ACC112 (cell line): ENCODE measurements at regions not wholly inside any gene's neighbourhood (a gene's known extent, or its start where the extent isn't known, plus 50 kb on each side); places are given as distances from the start of the nearest gene placed in this dataset.

Source experiments
- H2AFZ ChIP-seq: fragments of 200-600 bp; sonication (generic); one replicate; pipeline ENCODE4 v1.6.0; 2017; ENCODE audit warnings: antibody characterized with exemption, low read length; ENCODE audit not compliant: unreplicated experiment
- H3K27ac ChIP-seq: fragments of 200-600 bp; sonication (generic); 2 replicates; pipeline ENCODE4 v1.5.1; 2014; ENCODE audit warnings: low read depth, mild to moderate bottlenecking, antibody characterized with exemption, low read length, moderate library complexity
- H3K27me3 ChIP-seq: fragments of 200-600 bp; sonication (generic); 2 replicates; pipeline ENCODE4 v1.6.1; 2014; ENCODE audit warnings: mild to moderate bottlenecking, antibody characterized with exemption, low read length, moderate library complexity, mixed read lengths; ENCODE audit not compliant: insufficient read depth
- H3K36me3 ChIP-seq: fragments of 200-600 bp; sonication (generic); 2 replicates; pipeline ENCODE4 v1.6.1; 2016; ENCODE audit warnings: mild to moderate bottlenecking, antibody characterized with exemption, low read length, moderate library complexity, mixed read lengths; ENCODE audit not compliant: insufficient read depth
- H3K4me1 ChIP-seq: fragments of 200-600 bp; sonication (generic); one replicate; pipeline ENCODE4 v1.6.1; 2016; ENCODE audit warnings: low read length, mixed read lengths; ENCODE audit not compliant: insufficient read depth, unreplicated experiment, control insufficient read depth
- H3K4me3 ChIP-seq: fragments of 200-600 bp; sonication (generic); 2 replicates; pipeline ENCODE4 v1.5.1; 2014; ENCODE audit warnings: mild to moderate bottlenecking, low read depth, low read length
- H3K79me2 ChIP-seq: fragments of 200-600 bp; sonication (generic); one replicate; pipeline ENCODE4 v1.6.0; 2016; ENCODE audit warnings: low read length; ENCODE audit not compliant: control insufficient read depth, unreplicated experiment, insufficient read depth

- Histone ChIP-seq H2AFZ (peak overlapping the region; percentile 24), H3K27ac (no peak overlapping the region), H3K27me3 (no peaks in the 10 kb centered on the region), H3K36me3 (no peaks in the 10 kb centered on the region), H3K4me1 (peaks cover 9% of the 10 kb centered on the region), H3K4me3 (no peak overlapping the region), H3K79me2 (no peaks in the 10 kb centered on the region)
Measured at GRCh38 chr4:34108391-34108790, 2135.9 kb downstream of the ARAP2 start.

- Histone ChIP-seq H2AFZ (no peak overlapping the region), H3K27me3 (no peaks in the 10 kb centered on the region), H3K79me2 (no peaks in the 10 kb centered on the region), H3K27ac (no peak overlapping the region), H3K36me3 (no peaks in the 10 kb centered on the region), H3K4me1 (no peaks in the 10 kb centered on the region), H3K4me3 (no peak overlapping the region)
Measured at GRCh38 chr4:34112573-34112972, 2131.7 kb downstream of the ARAP2 start.

- Histone ChIP-seq H3K36me3 (no peaks in the 10 kb centered on the region), H3K4me1 (no peaks in the 10 kb centered on the region), H3K27me3 (no peaks in the 10 kb centered on the region), H2AFZ (no peak overlapping the region), H3K27ac (no peak overlapping the region), H3K4me3 (no peak overlapping the region), H3K79me2 (no peaks in the 10 kb centered on the region)
Measured at GRCh38 chr4:34138385-34138784, 2105.9 kb downstream of the ARAP2 start.

DNA sequence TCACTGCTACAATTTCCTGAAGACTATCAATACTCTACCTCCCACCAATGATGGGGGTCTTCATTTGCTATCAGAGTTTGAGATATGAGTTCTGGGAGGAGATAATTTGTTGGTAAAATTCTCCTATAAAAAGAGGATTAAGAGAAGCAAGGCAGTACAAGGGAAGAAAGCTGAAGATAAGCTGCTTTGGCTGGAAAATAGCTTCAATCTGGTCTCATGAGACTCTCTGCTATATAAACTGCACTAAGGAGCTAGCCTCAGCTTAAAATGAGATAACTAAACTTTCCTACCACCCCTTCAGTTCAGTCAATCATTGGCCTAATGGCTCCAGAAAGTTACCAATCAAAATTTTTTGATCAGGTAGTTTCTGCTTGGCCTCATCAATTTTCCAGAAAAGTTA is 2105.0 kb downstream of the ARAP2 start:
- Histone ChIP-seq H3K27ac (no peak overlapping the region), H3K4me1 (no peaks in the 10 kb centered on the region), H3K36me3 (no peaks in the 10 kb centered on the region), H3K79me2 (no peaks in the 10 kb centered on the region), H2AFZ (no peak overlapping the region), H3K27me3 (no peaks in the 10 kb centered on the region), H3K4me3 (no peak overlapping the region)

- no peaks in the 10 kb centered on the region for H3K36me3 ChIP-seq
- peak overlapping the region; percentile 25 for H2AFZ ChIP-seq
- no peak overlapping the region for H3K27ac ChIP-seq
- no peak overlapping the region for H3K4me3 ChIP-seq
- H3K4me1 ChIP-seq = peaks cover 9% of the 10 kb centered on the region
- no peaks in the 10 kb centered on the region for H3K79me2 ChIP-seq
- H3K27me3 ChIP-seq = no peaks in the 10 kb centered on the region
Measured at GRCh38 chr4:34148322-34148908, 2095.9 kb downstream of the ARAP2 start.

- H3K79me2 ChIP-seq = no peaks in the 10 kb centered on the region
- H3K4me1 ChIP-seq = peaks cover 4% of the 10 kb centered on the region
- H3K4me3 ChIP-seq = no peak overlapping the region
- no peak overlapping the region for H3K27ac ChIP-seq
- no peak overlapping the region for H2AFZ ChIP-seq
- no peaks in the 10 kb centered on the region for H3K36me3 ChIP-seq
- no peaks in the 10 kb centered on the region for H3K27me3 ChIP-seq
Measured at GRCh38 chr4:34157547-34157946, 2086.8 kb downstream of the ARAP2 start.

DNA sequence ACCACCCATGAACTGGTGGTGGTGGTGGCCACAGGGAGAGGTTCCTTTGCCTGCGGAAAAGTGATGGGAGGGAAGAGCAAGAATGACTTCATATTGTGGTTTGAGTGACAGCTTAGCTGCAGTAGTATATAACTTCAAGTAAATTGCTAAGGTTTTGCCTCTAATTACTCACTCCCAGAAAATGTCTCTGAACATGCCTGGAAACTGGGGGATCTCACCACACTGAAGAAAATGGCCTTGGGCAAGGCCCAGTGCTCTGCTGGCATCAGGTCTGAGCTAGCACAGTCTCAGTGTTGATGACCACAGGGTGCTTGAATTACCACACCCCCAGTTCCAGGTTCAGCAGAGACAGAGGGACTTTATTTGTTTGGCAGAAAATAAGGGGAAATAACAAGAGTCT is 2085.4 kb downstream of the ARAP2 start:
- Histone ChIP-seq H3K27me3 (no peaks in the 10 kb centered on the region), H3K27ac (no peak overlapping the region), H2AFZ (no peak overlapping the region), H3K4me1 (peaks cover 4% of the 10 kb centered on the region), H3K4me3 (no peak overlapping the region), H3K79me2 (no peaks in the 10 kb centered on the region), H3K36me3 (no peaks in the 10 kb centered on the region)

DNA sequence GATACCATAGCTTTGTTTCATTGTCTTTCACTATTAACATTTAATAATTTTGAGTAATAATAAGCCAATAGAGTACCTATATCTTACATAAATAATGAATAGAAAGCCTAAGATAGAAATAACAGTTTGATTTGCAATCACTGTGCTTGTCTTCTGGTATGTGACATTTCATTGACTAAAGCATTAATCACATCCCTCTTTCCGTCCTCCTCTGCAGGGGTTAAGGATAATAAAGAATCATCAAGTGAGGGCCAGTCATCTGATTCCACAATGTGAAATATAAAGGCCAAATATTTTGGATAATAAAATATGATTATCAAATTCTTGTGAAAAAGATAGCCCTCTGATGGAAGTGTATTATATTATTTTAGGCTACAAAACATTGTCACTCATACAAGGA is 2073.4 kb downstream of the ARAP2 start:
- Histone ChIP-seq H3K79me2 (no peaks in the 10 kb centered on the region), H3K27ac (peak overlapping the region; percentile 82), H2AFZ (peak overlapping the region; percentile 12), H3K4me3 (no peak overlapping the region), H3K36me3 (no peaks in the 10 kb centered on the region), H3K4me1 (peaks cover 19% of the 10 kb centered on the region), H3K27me3 (no peaks in the 10 kb centered on the region)

DNA sequence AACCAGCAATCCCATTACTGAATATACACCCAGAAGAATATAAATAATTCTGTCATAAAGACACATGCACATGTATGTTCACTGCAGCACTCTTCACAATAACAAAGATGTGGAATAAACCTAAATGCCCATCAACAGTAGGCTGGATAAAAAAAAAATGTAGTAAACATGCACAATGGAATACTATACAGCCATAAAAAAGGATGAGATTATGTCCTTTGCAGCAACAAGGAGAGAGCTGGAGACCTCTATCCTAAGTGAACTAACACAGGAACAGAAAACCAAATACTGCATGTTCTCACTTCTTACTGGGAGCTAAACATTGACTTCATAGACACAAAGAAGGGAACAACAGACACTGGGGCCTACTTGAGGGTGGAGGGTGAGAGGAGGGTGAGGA is 2067.7 kb downstream of the ARAP2 start:
- Histone ChIP-seq H3K27me3 (no peaks in the 10 kb centered on the region), H3K4me1 (peaks cover 25% of the 10 kb centered on the region), H3K79me2 (no peaks in the 10 kb centered on the region), H3K27ac (no peak overlapping the region), H3K36me3 (no peaks in the 10 kb centered on the region), H3K4me3 (no peak overlapping the region), H2AFZ (no peak overlapping the region)

GRCh38 chr4:34178476-34178875 is 2065.8 kb downstream of the ARAP2 start:
- peaks cover 34% of the 10 kb centered on the region for H3K4me1 ChIP-seq
- no peak overlapping the region for H3K27ac ChIP-seq
- H3K4me3 ChIP-seq = no peak overlapping the region
- H3K79me2 ChIP-seq = no peaks in the 10 kb centered on the region
- no peaks in the 10 kb centered on the region for H3K27me3 ChIP-seq
- H2AFZ ChIP-seq = peak overlapping the region; percentile 60
- no peaks in the 10 kb centered on the region for H3K36me3 ChIP-seq

- peak overlapping the region; percentile 34 for H2AFZ ChIP-seq
- H3K27ac ChIP-seq = peak overlapping the region; percentile 98
- H3K4me1 ChIP-seq = peaks cover 34% of the 10 kb centered on the region
Measured at GRCh38 chr4:34181311-34181841, 2062.9 kb downstream of the ARAP2 start.

More at GRCh38 chr4:34181311-34181841, 2062.9 kb downstream of the ARAP2 start:
- no peaks in the 10 kb centered on the region for H3K79me2 ChIP-seq
- H3K4me3 ChIP-seq = peak overlapping the region; percentile 38; the same call in 1 of the 2 replicates
- H3K27me3 ChIP-seq = no peaks in the 10 kb centered on the region
- no peaks in the 10 kb centered on the region for H3K36me3 ChIP-seq
